K562 (cell line): ENCODE measurements at regions not wholly inside any gene's neighbourhood (a gene's known extent, or its start where the extent isn't known, plus 50 kb on each side); places are given as distances from the start of the nearest gene placed in this dataset.

Experiments used
- ATAC-seq: fragments of 200-7000 bp; cut with Tn5 transposase; 3 replicates; pipeline ENCODE4 v1.9.1; 2020; ENCODE audit warnings: moderate library complexity
- BruUV-seq: library from RNA; stranded (reverse); fragments of 400-500 nt; replicated peaks from 2 replicates; lab custom pipeline; 2021; lab: Mats Ljungman, UMichigan
- CTCF ChIA-PET: fragments of 300-600 bp; formaldehyde crosslinking; extraction: SDS; loops from one replicate; lab custom pipeline; 2021; ENCODE audit warnings: low intra/inter-chr PET ratio; lab: Yijun Ruan, JAX
- POLR2A ChIA-PET: fragments of 300-600, 350-650 bp; sonication (Branson Sonifier 250); formaldehyde crosslinking; extraction: SDS; loops from one replicate; lab custom pipeline; 2021; ENCODE audit warnings: antibody characterized with exemption, inconsistent platforms; lab: Yijun Ruan, JAX
- DNase-seq, 4 experiments: peaks; one replicate each; pipeline versions ENCODE4 v3.0.0 to v3.0.0-alpha.2; 2011 to 2018; ENCODE audit warnings: low spot score in 3 of 4, mixed read lengths in 3 of 4; ENCODE audit errors: extremely low read depth in 1 of 4
- FAIRE-seq: peaks from 2 replicates; lab custom pipeline; 2011; peaks lifted over from hg19 to GRCh38; lab: Jason Lieb, UNC
- H2AFZ ChIP-seq: 2 replicates; pipeline ENCODE4 v1.6.0; 2011; ENCODE audit warnings: low read depth, low read length, control low read depth, inconsistent platforms
- H3K27ac ChIP-seq: fragments of 200-600 bp; 3 replicates; pipeline ENCODE4 v1.8.0; 2011; ENCODE audit warnings: low read depth, mild to moderate bottlenecking, control low read depth, inconsistent platforms, low read length, moderate library complexity, mixed read lengths; ENCODE audit errors: extremely low read depth
- H3K27me3 ChIP-seq, 2 experiments: fragments of 300-600 bp in 1 of 2; 2 replicates in 1 of 2; 3 replicates in 1 of 2; pipeline versions ENCODE4 v1.6.0 to v1.8.0; 2011; ENCODE audit warnings: inconsistent platforms in 2 of 2, low read length in 2 of 2, mild to moderate bottlenecking in 1 of 2, mixed read lengths in 1 of 2, moderate library complexity in 1 of 2; ENCODE audit not compliant: control insufficient read depth in 2 of 2, insufficient read depth in 2 of 2
- H3K36me3 ChIP-seq: fragments of 300-600 bp; 3 replicates; pipeline ENCODE4 v1.8.0; 2011; ENCODE audit warnings: mild to moderate bottlenecking, low read length, inconsistent platforms; ENCODE audit not compliant: control insufficient read depth, insufficient read depth
- H3K4me1 ChIP-seq, 2 experiments: fragments of 200-600 bp in 1 of 2; replicated peaks in 1 of 2; 2 replicates in 1 of 2; 3 replicates in 1 of 2; pipeline versions ENCODE4 v1.5.1 to v1.8.0; 2011; ENCODE audit warnings: inconsistent platforms in 2 of 2, low read length in 2 of 2, mild to moderate bottlenecking in 1 of 2, mixed read lengths in 1 of 2, moderate library complexity in 1 of 2; ENCODE audit not compliant: control insufficient read depth in 2 of 2, insufficient read depth in 2 of 2
- H3K4me2 ChIP-seq: 2 replicates; pipeline ENCODE4 v1.6.1; 2011; ENCODE audit warnings: low read length, control low read depth, inconsistent platforms, mixed read lengths; ENCODE audit not compliant: insufficient read depth
- H3K4me3 ChIP-seq: fragments of 200-600 bp; sonication (generic), shearing (Covaris generic); 2 replicates; pipeline ENCODE4 v1.5.1; 2016; ENCODE audit warnings: control low read depth, inconsistent platforms
- H3K79me2 ChIP-seq: fragments of 200-600 bp; 3 replicates; pipeline ENCODE4 v1.8.0; 2011; ENCODE audit warnings: low read length, inconsistent platforms; ENCODE audit not compliant: control insufficient read depth, insufficient read depth
- H3K9ac ChIP-seq, 2 experiments: 2 replicates each; pipeline versions ENCODE4 v1.6.0 to v1.6.1; 2011; ENCODE audit warnings: low read depth in 2 of 2, low read length in 2 of 2, control low read depth in 1 of 2, inconsistent platforms in 1 of 2, mild to moderate bottlenecking in 1 of 2, mixed read lengths in 1 of 2; ENCODE audit not compliant: insufficient read depth in 1 of 2
- H3K9me1 ChIP-seq: one replicate; pipeline ENCODE4 v1.6.0; 2011; ENCODE audit warnings: inconsistent platforms, mild to moderate bottlenecking, low read length, moderate library complexity; ENCODE audit not compliant: control insufficient read depth, insufficient read depth
- H3K9me3 ChIP-seq: replicated peaks from 2 replicates; pipeline ENCODE4 v1.5.1; 2011; ENCODE audit warnings: low read depth, low read length, inconsistent platforms; ENCODE audit not compliant: control insufficient read depth, insufficient read depth
- H4K20me1 ChIP-seq: replicated peaks from 2 replicates; pipeline ENCODE4 v1.6.1; 2011; ENCODE audit warnings: low read length, inconsistent platforms, mixed read lengths; ENCODE audit not compliant: control insufficient read depth, insufficient read depth
- COPS2 ChIP-seq: fragments of 450-650 bp; conservative IDR thresholded peaks from 2 replicates; pipeline ENCODE4 v1.6.1; 2016; ENCODE audit warnings: mild to moderate bottlenecking, moderate library complexity
- ILF3 ChIP-seq: fragments of 450-650 bp; IDR thresholded peaks from 2 replicates; pipeline ENCODE4 v1.6.1; 2018; ENCODE audit warnings: antibody characterized with exemption, mild to moderate bottlenecking, moderate library complexity, borderline replicate concordance
- MLLT1 ChIP-seq, 2 experiments: fragments of 450-650 bp; IDR thresholded peaks; 2 replicates each; pipeline ENCODE4 v1.6.1; 2016
- OTX1 ChIP-seq: fragments of 450-650 bp; formaldehyde crosslinking; IDR thresholded peaks from 2 replicates; pipeline ENCODE4 v1.4.0; 2022; ENCODE audit warnings: mild to moderate bottlenecking
- RBM22 ChIP-seq: fragments of 200-400 bp; formaldehyde crosslinking; IDR thresholded peaks from 2 replicates; pipeline ENCODE4 v1.6.1; 2018; ENCODE audit warnings: low read length, low read depth; ENCODE audit not compliant: poor library complexity, severe bottlenecking
- ZC3H4 ChIP-seq: sonication (generic); formaldehyde crosslinking; IDR thresholded peaks from 2 replicates; pipeline ENCODE4 v1.9.0; 2021; ENCODE audit warnings: missing genetic modification reagents, borderline replicate concordance
- ZNF197 ChIP-seq: fragments of 200-800 bp; sonication (Bioruptor generic); IDR thresholded peaks from 2 replicates; pipeline ENCODE4 v1.6.1; 2016; ENCODE audit warnings: low read depth, missing genetic modification characterization, missing compliant biosample characterization
- ZNF41 ChIP-seq: fragments of 250-450 bp; sonication (Bioruptor Pico); conservative IDR thresholded peaks from 2 replicates; pipeline ENCODE4 v1.4.0; 2020; ENCODE audit warnings: mild to moderate bottlenecking
- WGBS: fragments of 100-300 bp; shearing (Covaris generic); methylation state at CpG from one replicate; pipeline ENCODE4 v1.1.6; 2016; ENCODE audit warnings: low coverage, mixed read lengths; ENCODE audit not compliant: insufficient coverage; ENCODE audit errors: missing lambda C conversion rate; 5-methylcytosine and 5-hydroxymethylcytosine counted together
- in situ Hi-C: fragments of 300-500 bp; cut with MboI; formaldehyde crosslinking; loops from 4 replicates; pipeline ENCODE4 v1.15.0; 2018; ENCODE audit warnings: inconsistent platforms, mixed read lengths
- intact Hi-C: fragments of 100-400 bp; cut with micrococcal nuclease; formaldehyde crosslinking; loops from 2 replicates; pipeline ENCODE4 v1.14.2; 2022

- FAIRE-seq (no peak), DNase-seq (no peak), ATAC-seq (no peak)
- Histone ChIP-seq H3K4me3 (no peak overlapping the region), H3K36me3 (no peaks in the 10 kb centered on the region), H3K27ac (no peak overlapping the region), H4K20me1 (no peaks in the 10 kb centered on the region), H3K4me1 (no peaks in the 10 kb centered on the region), H3K79me2 (no peaks in the 10 kb centered on the region), H3K4me2 (no peak overlapping the region), H2AFZ (no peak overlapping the region), H3K9ac (no peak overlapping the region), H3K27me3 (peaks cover 0 to 6% of the 10 kb centered on the region in 2 experiments; a peak in 2 of 5 replicates), H3K9me1 (no peaks in the 10 kb centered on the region), H3K9me3 (no peaks in the 10 kb centered on the region)
- CTCF ChIA-PET, result no interaction called here
- intact Hi-C loops, result no loop called here
- no TSS peak for BruUV-seq
- POLR2A ChIA-PET, result no interaction called here
- WGBS, result 21% methylated on average over 3 of the region's 3 CpGs
- TF ChIP-seq OTX1 (CRISPR knock-in tag) (no peak), ZC3H4 (CRISPR knock-in tag) (no peak), RBM22 (no peak), COPS2 (no peak)
- in situ Hi-C loops, result no loop called here
Measured at GRCh38 chr16:16882766-16883165, 503.8 kb downstream of the NPIPA7 start.

GRCh38 chr16:16884451-16884850 lies 505.5 kb downstream of the NPIPA7 start:
- ATAC-seq (no peak), DNase-seq (no peak), FAIRE-seq (no peak)
- Histone ChIP-seq H3K79me2 (no peaks in the 10 kb centered on the region), H3K4me1 (no peaks in the 10 kb centered on the region), H3K4me3 (no peak overlapping the region), H3K9ac (no peak overlapping the region), H3K9me1 (no peaks in the 10 kb centered on the region), H3K36me3 (no peaks in the 10 kb centered on the region), H3K4me2 (no peak overlapping the region), H3K9me3 (no peaks in the 10 kb centered on the region), H4K20me1 (no peaks in the 10 kb centered on the region), H3K27ac (no peak overlapping the region), H2AFZ (no peak overlapping the region), H3K27me3 (peaks cover 2 to 10% of the 10 kb centered on the region in 2 experiments; a peak in 2 of 5 replicates)
- ChIA-PET CTCF (no interaction called here), POLR2A (interaction anchor here (0.6 kb wide), 1 partner anchor 350 kb away, joined by 3 read pairs; no protein-coding TSS in a partner anchor)
- intact Hi-C loops (no loop called here), in situ Hi-C loops (no loop called here)
- WGBS, result 0% methylated on average over 1 of the region's 1 CpG
- BruUV-seq, result no TSS peak
- TF ChIP-seq ZNF41 (CRISPR knock-in tag) (no peak), ZNF197 (CRISPR knock-in tag) (no peak), MLLT1 (IDR thresholded peaks at IDR 0.05) (no peak), ILF3 (no peak)
